ENCODE measurements at regions not wholly inside any gene's neighbourhood (a gene's known extent, or its start where the extent isn't known, plus 50 kb on each side); places are given as distances from the start of the nearest gene placed in this dataset.

- no peak overlapping the region for H3K9ac ChIP-seq (ENCODE audit: low read length)
- H3K4me3 Mint-ChIP-seq: no peak overlapping the region
- H3K9me3 ChIP-seq (ENCODE audit: control extremely low read depth in 1 of 3, control insufficient read depth in 2 of 3, insufficient read depth in 1 of 3, low read length in 2 of 3): no peaks in the 10 kb centered on the region
- no peak overlapping the region for H3K27ac ChIP-seq (ENCODE audit: low read length in 2 of 2)
- H3K27ac Mint-ChIP-seq: no peak overlapping the region
- H3K27me3 Mint-ChIP-seq: peaks cover 20% of the 10 kb centered on the region
- no peaks in the 10 kb centered on the region for H3K4me1 ChIP-seq (ENCODE audit: control insufficient read depth in 2 of 2, insufficient read depth in 2 of 2, low read length in 2 of 2)
- TF ChIP-seq CTCF (IDR thresholded peaks at IDR 0.05) (no peak), EZH2 (IDR thresholded peaks at IDR 0.05; ENCODE audit: borderline replicate concordance, insufficient read depth, low read depth, low read length, poor library complexity, severe bottlenecking) (no peak)
- no peaks in the 10 kb centered on the region for H3K9me3 Mint-ChIP-seq (ENCODE audit: insufficient read depth)
- H3K4me3 ChIP-seq (ENCODE audit: control extremely low read depth in 1 of 5, extremely low read depth in 1 of 5, insufficient read depth in 1 of 5, low read depth in 2 of 5, low read length in 4 of 5): no peak overlapping the region
- H3K36me3 ChIP-seq (replicated peaks in 1 of 2; ENCODE audit: control extremely low read depth in 1 of 2, control insufficient read depth in 1 of 2, extremely low read depth in 1 of 2, insufficient read depth in 2 of 2, low read length in 1 of 2): no peaks in the 10 kb centered on the region
- 86% methylated on average over 8 of the region's 9 CpGs for WGBS (ENCODE audit: insufficient coverage)
- intact Hi-C loops (cut with micrococcal nuclease): no loop called here
- peaks cover 0 to 16% (median 7%) of the 10 kb centered on the region in 4 experiments for H3K27me3 ChIP-seq (replicated peaks in 1 of 4; ENCODE audit: control extremely low read depth in 1 of 4, control insufficient read depth in 3 of 4, insufficient read depth in 4 of 4, low read length in 3 of 4)
- H2AFZ ChIP-seq (ENCODE audit: insufficient read depth, low read depth, low read length, poor library complexity, severe bottlenecking): no peak overlapping the region
- CTCF ChIA-PET: no interaction called here
- no peaks in the 10 kb centered on the region for H3K79me2 ChIP-seq (ENCODE audit: control insufficient read depth, insufficient read depth, low read length)
- POLR2A ChIA-PET: no interaction called here
- H3K4me1 Mint-ChIP-seq: no peaks in the 10 kb centered on the region
- DNase-seq (no peak), ATAC-seq (ENCODE audit: low read depth) (no peak)
- H3K4me2 ChIP-seq (replicated peaks; ENCODE audit: low read depth, low read length, poor library complexity, severe bottlenecking): no peak overlapping the region
- H4K20me1 ChIP-seq (ENCODE audit: control insufficient read depth, insufficient read depth, low read length, poor library complexity, severe bottlenecking): no peaks in the 10 kb centered on the region
Measured at GRCh38 chr15:52858782-52859176, 68.6 kb upstream of the ONECUT1 start.

DNA sequence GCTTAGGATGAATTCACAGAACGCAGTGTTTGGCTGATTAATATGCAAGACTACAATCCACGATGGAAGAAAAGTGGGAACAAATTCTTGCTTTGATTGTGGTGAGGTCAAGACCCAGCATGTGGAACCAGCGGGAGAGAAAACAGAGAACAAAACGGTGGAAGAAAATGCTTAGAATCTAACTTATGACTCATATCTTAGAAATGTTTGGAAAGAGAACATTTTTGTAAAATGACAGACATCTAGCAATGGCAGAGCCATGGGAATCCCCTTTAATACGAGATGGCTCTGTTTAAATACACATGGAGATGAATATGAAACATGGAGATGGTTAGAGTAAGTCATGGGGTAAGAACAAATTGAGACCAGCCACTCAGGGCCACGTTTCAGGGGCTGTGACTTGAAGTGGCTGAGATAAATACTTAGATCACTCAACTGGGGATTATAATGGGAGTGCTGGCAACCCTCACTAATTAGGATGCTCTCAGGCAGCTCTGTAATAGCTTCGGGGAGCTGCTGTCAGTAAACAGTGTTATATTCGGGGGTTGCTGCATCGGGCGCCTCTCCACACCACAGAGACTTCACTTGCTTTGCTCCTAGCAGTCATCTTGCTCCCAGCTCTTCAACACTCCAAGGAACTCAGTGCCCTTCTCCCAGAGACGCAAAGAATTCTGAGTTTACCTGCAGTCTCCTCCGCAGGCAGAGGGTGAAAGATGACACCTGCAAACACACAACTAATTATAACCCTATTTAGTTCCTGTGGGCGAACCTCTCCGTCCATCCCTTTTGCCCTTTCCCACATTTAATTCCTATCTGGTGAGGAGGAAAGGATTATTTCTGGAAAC, 68.0 kb upstream of the ONECUT1 start:
- Histone ChIP-seq H4K20me1 (ENCODE audit: control insufficient read depth, insufficient read depth, low read length, poor library complexity, severe bottlenecking) (no peaks in the 10 kb centered on the region), H3K9ac (ENCODE audit: low read length) (no peak overlapping the region), H3K4me3 (ENCODE audit: control extremely low read depth in 1 of 5, extremely low read depth in 1 of 5, insufficient read depth in 1 of 5, low read depth in 2 of 5, low read length in 4 of 5) (no peak overlapping the region), H3K27ac (ENCODE audit: low read length in 2 of 2) (no peak overlapping the region), H3K4me1 (ENCODE audit: control insufficient read depth in 2 of 2, insufficient read depth in 2 of 2, low read length in 2 of 2) (no peaks in the 10 kb centered on the region), H2AFZ (ENCODE audit: insufficient read depth, low read depth, low read length, poor library complexity, severe bottlenecking) (no peak overlapping the region), H3K27me3 (replicated peaks in 1 of 4; ENCODE audit: control extremely low read depth in 1 of 4, control insufficient read depth in 3 of 4, insufficient read depth in 4 of 4, low read length in 3 of 4) (peaks cover 0 to 16% (median 7%) of the 10 kb centered on the region in 4 experiments), H3K36me3 (replicated peaks in 1 of 2; ENCODE audit: control extremely low read depth in 1 of 2, control insufficient read depth in 1 of 2, extremely low read depth in 1 of 2, insufficient read depth in 2 of 2, low read length in 1 of 2) (no peaks in the 10 kb centered on the region), H3K79me2 (ENCODE audit: control insufficient read depth, insufficient read depth, low read length) (no peaks in the 10 kb centered on the region), H3K9me3 (ENCODE audit: control extremely low read depth in 1 of 3, control insufficient read depth in 2 of 3, insufficient read depth in 1 of 3, low read length in 2 of 3) (no peaks in the 10 kb centered on the region), H3K4me2 (replicated peaks; ENCODE audit: low read depth, low read length, poor library complexity, severe bottlenecking) (no peak overlapping the region)
- H3K4me3 Mint-ChIP-seq: no peak overlapping the region
- intact Hi-C loops (cut with micrococcal nuclease): no loop called here
- no peak for DNase-seq
- ChIA-PET CTCF (no interaction called here), POLR2A (no interaction called here)
- H3K27ac Mint-ChIP-seq: no peak overlapping the region
- TF ChIP-seq EZH2 (IDR thresholded peaks at IDR 0.05; ENCODE audit: borderline replicate concordance, insufficient read depth, low read depth, low read length, poor library complexity, severe bottlenecking): no peak
- no peaks in the 10 kb centered on the region for H3K9me3 Mint-ChIP-seq (ENCODE audit: insufficient read depth)
- peaks cover 24% of the 10 kb centered on the region for H3K27me3 Mint-ChIP-seq
- ATAC-seq (ENCODE audit: low read depth): no peak
- H3K4me1 Mint-ChIP-seq: no peaks in the 10 kb centered on the region
- WGBS (ENCODE audit: insufficient coverage): 64% methylated on average over 8 of the region's 14 CpGs

Measured in B cell (primary cell).